ENCODE measurements at regions not wholly inside any gene's neighbourhood (a gene's known extent, or its start where the extent isn't known, plus 50 kb on each side); places are given as distances from the start of the nearest gene placed in this dataset.
A peak's percentile ranks its signal among the peaks of the same experiment; 100 is the strongest.
"Not testable (repeated sequence)": the region's sequence is repeated elsewhere in the genome, so short reads cannot be mapped to it uniquely, and the experiment has no call there.

GRCh38 chr7:19368491-19368925 is 223.3 kb upstream of the FERD3L start:
- no peak for DNase-seq (ENCODE audit: low read depth, low spot score)
- in situ Hi-C loops (cut with HindIII; ENCODE audit: low pct_unique_long_range_greater_than_20kb, low sequenced_read_pairs): no loop called here

DNA sequence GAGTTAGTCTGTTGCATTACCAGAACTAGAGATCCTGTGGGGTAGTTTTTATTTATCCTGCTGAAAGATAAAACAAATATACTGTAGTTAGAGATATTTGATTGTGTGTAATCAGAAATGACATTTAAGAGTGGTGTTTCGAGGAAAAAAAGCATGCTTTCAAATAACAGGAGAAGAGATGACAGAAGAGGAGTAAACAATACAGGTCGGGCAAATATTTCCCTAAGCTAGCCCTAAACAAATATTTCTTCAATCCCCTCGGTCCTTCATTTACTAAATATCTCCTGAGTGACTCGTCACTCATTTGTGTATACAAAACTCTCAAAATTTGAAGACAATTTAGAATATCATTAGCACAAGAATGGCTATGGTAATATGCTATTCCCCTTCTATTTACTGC is 219.7 kb upstream of the FERD3L start:
- in situ Hi-C loops (cut with HindIII; ENCODE audit: low pct_unique_long_range_greater_than_20kb, low sequenced_read_pairs): no loop called here
- no peak for DNase-seq (ENCODE audit: low read depth, low spot score)

DNA sequence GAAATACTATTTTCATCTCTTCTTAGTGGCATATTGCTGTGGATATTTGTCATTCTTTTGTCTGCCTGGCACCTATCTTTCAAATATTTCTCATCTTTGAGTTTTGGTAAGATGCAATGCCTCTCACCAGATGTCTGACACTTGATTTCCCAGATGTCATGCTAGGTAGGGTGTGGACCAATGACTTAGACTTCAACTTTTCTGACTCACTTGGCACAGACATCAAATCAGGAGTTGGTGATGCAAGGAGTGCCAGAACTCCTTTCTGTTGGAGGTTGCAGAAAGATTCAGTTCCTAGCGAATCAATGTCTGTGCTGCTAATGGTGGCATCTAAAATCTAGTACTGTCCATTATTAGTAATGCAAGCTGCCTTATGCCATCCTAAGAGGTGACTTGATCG is 216.9 kb upstream of the FERD3L start:
- DNase-seq (ENCODE audit: low read depth, low spot score): no peak
- in situ Hi-C loops (cut with HindIII; ENCODE audit: low pct_unique_long_range_greater_than_20kb, low sequenced_read_pairs): no loop called here

GRCh38 chr7:19353180-19353579 is 208.0 kb upstream of the FERD3L start:
- DNase-seq (ENCODE audit: low read depth, low spot score): no peak
- in situ Hi-C loops (cut with HindIII; ENCODE audit: low pct_unique_long_range_greater_than_20kb, low sequenced_read_pairs): no loop called here

DNA sequence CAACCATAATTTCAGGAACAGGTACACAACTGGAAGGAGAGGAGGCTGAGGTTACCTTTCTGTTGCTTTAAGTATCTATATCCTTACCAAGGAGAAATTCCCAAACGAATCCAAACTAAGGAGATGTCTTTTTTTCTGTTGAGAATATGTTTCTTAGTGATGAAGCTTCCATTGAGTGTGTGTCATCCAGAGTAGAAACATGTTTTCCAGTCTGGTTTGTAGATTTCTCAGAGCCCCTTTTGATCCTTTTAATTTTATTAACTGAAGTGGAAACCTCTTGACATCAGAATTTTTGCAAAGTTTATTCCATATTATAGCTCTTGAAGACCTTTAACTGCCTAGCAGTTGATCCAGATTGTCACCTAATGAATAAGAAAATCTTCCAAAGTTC is 207.1 kb upstream of the FERD3L start:
- DNase-seq (ENCODE audit: low read depth, low spot score): no peak
- in situ Hi-C loops (cut with HindIII; ENCODE audit: low pct_unique_long_range_greater_than_20kb, low sequenced_read_pairs): no loop called here

GRCh38 chr7:19351341-19352304 is 206.4 kb upstream of the FERD3L start:
- DNase-seq (ENCODE audit: low read depth, low spot score): no peak
- in situ Hi-C loops (cut with HindIII; ENCODE audit: low pct_unique_long_range_greater_than_20kb, low sequenced_read_pairs): no loop called here

DNA sequence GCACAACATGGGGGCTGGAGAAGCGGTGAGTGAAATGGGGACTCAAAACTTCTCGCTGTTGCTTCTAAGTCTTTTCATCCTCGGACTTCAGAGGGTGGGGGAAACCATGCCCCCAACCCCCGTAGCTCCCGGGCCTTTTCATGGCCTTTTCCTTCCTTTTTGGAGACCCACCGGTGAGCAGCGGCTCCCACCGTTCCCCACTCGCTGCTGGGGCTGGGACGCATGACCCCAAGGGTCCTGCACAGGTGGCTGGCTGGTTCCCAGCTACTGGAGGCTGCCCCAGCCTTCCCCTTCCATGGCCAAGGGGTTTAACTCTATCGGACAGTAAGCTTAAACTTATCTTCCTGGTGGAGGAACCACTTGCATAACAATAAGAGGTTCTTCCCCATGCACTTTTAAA is 194.3 kb upstream of the FERD3L start:
- in situ Hi-C loops (cut with HindIII; ENCODE audit: low pct_unique_long_range_greater_than_20kb, low sequenced_read_pairs): no loop called here
- no peak for DNase-seq (ENCODE audit: low read depth, low spot score)

DNA sequence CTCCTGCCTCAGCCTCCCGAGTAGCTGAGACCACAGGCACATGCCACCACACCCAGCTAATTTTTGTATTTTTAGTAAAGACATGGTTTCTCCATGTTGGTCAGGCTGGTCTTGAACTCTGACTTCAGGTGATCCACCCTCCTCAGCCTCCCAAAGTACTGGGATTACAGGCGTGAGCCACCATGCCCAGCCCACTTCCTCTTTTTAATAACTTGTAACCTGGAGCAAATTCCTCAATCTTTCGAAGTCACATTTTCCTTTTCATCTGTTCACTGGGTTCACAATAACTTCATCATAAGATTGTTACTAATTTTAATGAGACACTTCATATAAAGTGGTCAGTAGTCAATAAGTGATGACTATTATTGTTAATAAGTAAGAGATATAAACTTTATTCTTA is 193.3 kb upstream of the FERD3L start:
- in situ Hi-C loops (cut with HindIII; ENCODE audit: low pct_unique_long_range_greater_than_20kb, low sequenced_read_pairs): not testable (repeated sequence)

DNA sequence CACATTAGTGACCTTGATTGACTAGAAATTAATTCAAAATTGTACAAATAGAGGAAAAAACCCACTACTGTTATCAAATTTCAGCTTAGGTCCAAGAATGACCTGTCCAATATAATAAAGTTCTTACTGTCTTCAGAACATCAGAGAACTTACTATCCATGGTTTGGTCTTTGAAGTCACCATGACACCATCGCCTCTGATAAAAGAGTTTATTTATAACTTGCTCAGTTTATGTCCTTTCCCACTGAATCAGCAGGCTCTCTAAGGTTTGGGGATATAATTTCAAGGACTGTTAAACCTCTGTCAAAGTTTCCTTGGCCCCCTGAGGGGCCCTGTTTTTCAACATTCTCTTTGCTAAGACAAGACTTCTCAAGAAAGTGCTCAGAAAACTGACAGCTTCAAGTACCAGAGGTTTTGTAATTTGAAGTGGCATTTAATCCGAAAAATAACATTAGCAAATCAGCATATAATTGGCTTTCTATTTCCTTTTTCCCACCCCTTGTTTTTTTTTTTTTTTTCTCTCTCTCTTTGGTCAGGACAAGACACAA is 191.7 kb upstream of the FERD3L start:
- in situ Hi-C loops (cut with HindIII; ENCODE audit: low pct_unique_long_range_greater_than_20kb, low sequenced_read_pairs): no loop called here
- no peak for DNase-seq (ENCODE audit: low read depth, low spot score)

More for the DNA sequence above, 193.3 kb upstream of the FERD3L start:
- not testable (repeated sequence) for DNase-seq (ENCODE audit: low read depth, low spot score)

- DNase-seq (ENCODE audit: low read depth, low spot score): peak; percentile 88
- in situ Hi-C loops (cut with HindIII; ENCODE audit: low pct_unique_long_range_greater_than_20kb, low sequenced_read_pairs): no loop called here
These were observed 188.5 kb upstream of the FERD3L start for GRCh38 chr7:19333706-19334105.

DNA sequence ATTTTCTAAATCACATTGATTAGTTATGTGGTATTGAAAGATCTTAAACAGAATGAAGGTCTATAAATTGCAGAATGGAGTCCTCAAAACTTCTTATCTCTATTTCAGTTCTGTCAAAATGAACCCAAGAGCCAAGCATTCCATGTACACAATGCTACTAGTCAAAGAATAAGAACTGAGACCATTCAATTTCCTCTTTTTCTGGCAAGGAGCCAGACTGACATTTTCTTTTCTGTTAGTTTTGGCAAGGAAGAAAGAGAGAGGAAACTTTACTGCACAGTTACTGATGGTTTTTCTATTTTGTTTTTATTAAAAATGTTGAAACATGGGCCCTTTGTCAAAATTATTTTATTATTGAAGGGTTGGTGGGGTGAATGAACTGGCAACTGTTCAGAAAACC is 181.8 kb upstream of the FERD3L start:
- DNase-seq (ENCODE audit: low read depth, low spot score): peak; percentile 78
- in situ Hi-C loops (cut with HindIII; ENCODE audit: low pct_unique_long_range_greater_than_20kb, low sequenced_read_pairs): no loop called here

DNA sequence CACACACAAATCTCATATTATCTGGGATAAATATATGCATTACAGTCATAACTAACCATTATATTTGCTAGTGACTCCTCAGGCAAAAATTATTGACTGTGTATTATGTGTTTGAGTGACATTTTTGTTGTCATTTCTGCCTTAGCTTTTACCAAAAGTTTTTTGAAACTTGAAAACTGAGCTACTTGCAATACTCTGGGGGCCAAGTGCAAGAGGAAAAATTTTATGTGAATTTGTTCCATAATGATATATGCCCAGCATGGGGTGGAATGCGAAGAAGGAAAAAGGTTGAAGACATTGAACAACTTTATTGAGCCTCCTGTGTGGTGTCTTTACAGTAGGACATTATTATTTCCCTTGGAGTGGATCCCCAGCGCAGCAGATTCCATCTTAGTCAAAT is 176.8 kb upstream of the FERD3L start:
- in situ Hi-C loops (cut with HindIII; ENCODE audit: low pct_unique_long_range_greater_than_20kb, low sequenced_read_pairs): no loop called here
- peak; percentile 81 for DNase-seq (ENCODE audit: low read depth, low spot score)

GRCh38 chr7:19318287-19318686 is 173.1 kb upstream of the FERD3L start:
- in situ Hi-C loops (cut with HindIII; ENCODE audit: low pct_unique_long_range_greater_than_20kb, low sequenced_read_pairs): no loop called here

DNA sequence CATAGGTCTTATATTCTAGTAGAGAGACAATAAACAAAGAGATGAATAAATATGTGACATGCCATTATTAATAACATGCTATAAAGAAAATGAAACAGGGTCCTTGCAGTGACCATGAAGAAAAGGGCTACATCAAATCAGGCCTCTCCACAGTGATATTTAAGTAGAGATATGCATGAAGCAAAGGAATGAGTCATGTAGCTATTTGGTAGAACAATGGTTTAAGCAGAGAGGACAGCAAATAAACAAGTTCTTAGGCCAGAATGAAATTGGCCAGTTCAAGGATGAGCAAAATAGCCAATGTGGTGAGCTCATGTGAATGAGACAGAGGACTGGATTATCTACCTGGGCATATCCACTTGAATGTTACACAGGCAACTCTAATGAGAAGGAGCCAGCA is 172.2 kb upstream of the FERD3L start:
- no peak for DNase-seq (ENCODE audit: low read depth, low spot score)
- in situ Hi-C loops (cut with HindIII; ENCODE audit: low pct_unique_long_range_greater_than_20kb, low sequenced_read_pairs): no loop called here

More at GRCh38 chr7:19318287-19318686, 173.1 kb upstream of the FERD3L start:
- no peak for DNase-seq (ENCODE audit: low read depth, low spot score)

DNA sequence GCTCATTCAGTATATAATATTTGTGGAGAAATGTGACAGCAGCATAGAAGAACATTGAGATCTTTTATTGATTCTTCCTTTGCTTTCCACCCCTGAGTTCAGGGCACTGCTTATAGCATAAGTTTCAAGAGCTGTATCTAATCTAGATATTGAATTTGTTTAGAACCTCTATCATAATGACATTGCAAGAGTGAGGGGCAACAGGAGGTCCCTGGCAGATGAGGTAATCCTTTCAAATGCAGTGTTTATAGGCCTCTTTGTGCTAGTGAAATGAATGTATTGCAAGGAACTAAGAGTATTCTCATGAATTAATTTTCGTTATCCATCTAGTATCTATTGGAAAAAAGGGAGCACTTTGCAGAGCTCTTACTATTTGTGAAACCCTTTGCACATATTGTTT is 167.2 kb upstream of the FERD3L start:
- in situ Hi-C loops (cut with HindIII; ENCODE audit: low pct_unique_long_range_greater_than_20kb, low sequenced_read_pairs): no loop called here
- no peak for DNase-seq (ENCODE audit: low read depth, low spot score)

GRCh38 chr7:19307554-19307953 is 162.3 kb upstream of the FERD3L start:
- in situ Hi-C loops (cut with HindIII; ENCODE audit: low pct_unique_long_range_greater_than_20kb, low sequenced_read_pairs): no loop called here
- no peak for DNase-seq (ENCODE audit: low read depth, low spot score)

DNA sequence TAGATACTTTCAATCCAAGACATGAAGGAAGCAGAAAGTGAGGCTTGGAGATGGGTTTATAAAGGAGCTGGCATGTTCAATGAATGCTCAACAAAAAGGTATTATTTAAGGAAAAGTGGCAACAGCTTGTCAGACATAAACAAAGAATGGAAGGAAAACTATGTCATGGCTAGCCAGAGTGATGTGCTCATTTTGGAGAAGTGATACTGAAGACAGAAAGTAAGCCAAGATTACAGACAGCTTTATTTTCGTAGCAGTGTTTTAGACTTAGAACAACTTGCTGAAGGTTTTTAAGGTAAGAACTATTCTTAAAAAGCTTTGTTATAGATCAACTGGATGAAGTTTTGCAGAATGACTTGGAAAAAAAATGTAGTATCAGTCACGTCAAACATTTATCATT is 160.5 kb upstream of the FERD3L start:
- in situ Hi-C loops (cut with HindIII; ENCODE audit: low pct_unique_long_range_greater_than_20kb, low sequenced_read_pairs): no loop called here
- no peak for DNase-seq (ENCODE audit: low read depth, low spot score)

GRCh38 chr7:19304086-19304485 is 158.9 kb upstream of the FERD3L start:
- no peak for DNase-seq (ENCODE audit: low read depth, low spot score)
- in situ Hi-C loops (cut with HindIII; ENCODE audit: low pct_unique_long_range_greater_than_20kb, low sequenced_read_pairs): no loop called here

GRCh38 chr7:19302731-19303130 is 157.5 kb upstream of the FERD3L start:
- DNase-seq (ENCODE audit: low read depth, low spot score): no peak
- in situ Hi-C loops (cut with HindIII; ENCODE audit: low pct_unique_long_range_greater_than_20kb, low sequenced_read_pairs): no loop called here
